ENCODE measurements at regions not wholly inside any gene's neighbourhood (a gene's known extent, or its start where the extent isn't known, plus 50 kb on each side); places are given as distances from the start of the nearest gene placed in this dataset.

GRCh38 chr6:21739838-21740237 lies 146.3 kb downstream of the SOX4 start:
- Histone ChIP-seq H3K27ac (replicated peaks) (no peak overlapping the region), H3K4me3 (replicated peaks; ENCODE audit: insufficient read depth, low read length) (no peak overlapping the region), H3K27me3 (ENCODE audit: insufficient read depth, poor library complexity, severe bottlenecking) (no peaks in the 10 kb centered on the region)
- TF ChIP-seq SPI1 (IDR thresholded peaks at IDR 0.05; ENCODE audit: borderline replicate concordance, low read depth) (no peak), POLR2AphosphoS5 (IDR thresholded peaks at IDR 0.05; ENCODE audit: low read depth) (no peak), CTCF (IDR thresholded peaks at IDR 0.05; ENCODE audit: insufficient read depth, low read length) (no peak), REST (IDR thresholded peaks at IDR 0.05; ENCODE audit: insufficient replicate concordance, low read depth) (no peak), GABPA (IDR thresholded peaks at IDR 0.05; ENCODE audit: low read depth) (no peak)
- DNase-seq (ENCODE audit: low read depth in 1 of 2, low spot score in 1 of 2), result no peak

- DNase-seq (ENCODE audit: low read depth in 1 of 2, low spot score in 1 of 2), result no peak
- Histone ChIP-seq H3K27me3 (ENCODE audit: insufficient read depth, poor library complexity, severe bottlenecking) (no peaks in the 10 kb centered on the region), H3K27ac (replicated peaks) (no peak overlapping the region), H3K4me3 (replicated peaks; ENCODE audit: insufficient read depth, low read length) (no peak overlapping the region)
- TF ChIP-seq REST (IDR thresholded peaks at IDR 0.05; ENCODE audit: insufficient replicate concordance, low read depth), result no peak
- TF ChIP-seq CTCF (IDR thresholded peaks at IDR 0.05; ENCODE audit: insufficient read depth, low read length), result no peak
- no peak for TF ChIP-seq SPI1 (IDR thresholded peaks at IDR 0.05; ENCODE audit: borderline replicate concordance, low read depth)
- TF ChIP-seq POLR2AphosphoS5 (IDR thresholded peaks at IDR 0.05; ENCODE audit: low read depth), result no peak
- no peak for TF ChIP-seq GABPA (IDR thresholded peaks at IDR 0.05; ENCODE audit: low read depth)
Measured at GRCh38 chr6:21740376-21741124, 147.0 kb downstream of the SOX4 start.

- DNase-seq (ENCODE audit: low read depth in 1 of 2, low spot score in 1 of 2), result no peak
- Histone ChIP-seq H3K27ac (replicated peaks) (no peak overlapping the region), H3K4me3 (replicated peaks; ENCODE audit: insufficient read depth, low read length) (no peak overlapping the region), H3K27me3 (ENCODE audit: insufficient read depth, poor library complexity, severe bottlenecking) (no peaks in the 10 kb centered on the region)
- TF ChIP-seq GABPA (IDR thresholded peaks at IDR 0.05; ENCODE audit: low read depth) (no peak), SPI1 (IDR thresholded peaks at IDR 0.05; ENCODE audit: borderline replicate concordance, low read depth) (no peak), CTCF (IDR thresholded peaks at IDR 0.05; ENCODE audit: insufficient read depth, low read length) (no peak), REST (IDR thresholded peaks at IDR 0.05; ENCODE audit: insufficient replicate concordance, low read depth) (no peak), POLR2AphosphoS5 (IDR thresholded peaks at IDR 0.05; ENCODE audit: low read depth) (no peak)
Measured at GRCh38 chr6:21741221-21742109, 147.9 kb downstream of the SOX4 start.
